ENCODE measurements at regions not wholly inside any gene's neighbourhood (a gene's known extent, or its start where the extent isn't known, plus 50 kb on each side); places are given as distances from the start of the nearest gene placed in this dataset.

DNA sequence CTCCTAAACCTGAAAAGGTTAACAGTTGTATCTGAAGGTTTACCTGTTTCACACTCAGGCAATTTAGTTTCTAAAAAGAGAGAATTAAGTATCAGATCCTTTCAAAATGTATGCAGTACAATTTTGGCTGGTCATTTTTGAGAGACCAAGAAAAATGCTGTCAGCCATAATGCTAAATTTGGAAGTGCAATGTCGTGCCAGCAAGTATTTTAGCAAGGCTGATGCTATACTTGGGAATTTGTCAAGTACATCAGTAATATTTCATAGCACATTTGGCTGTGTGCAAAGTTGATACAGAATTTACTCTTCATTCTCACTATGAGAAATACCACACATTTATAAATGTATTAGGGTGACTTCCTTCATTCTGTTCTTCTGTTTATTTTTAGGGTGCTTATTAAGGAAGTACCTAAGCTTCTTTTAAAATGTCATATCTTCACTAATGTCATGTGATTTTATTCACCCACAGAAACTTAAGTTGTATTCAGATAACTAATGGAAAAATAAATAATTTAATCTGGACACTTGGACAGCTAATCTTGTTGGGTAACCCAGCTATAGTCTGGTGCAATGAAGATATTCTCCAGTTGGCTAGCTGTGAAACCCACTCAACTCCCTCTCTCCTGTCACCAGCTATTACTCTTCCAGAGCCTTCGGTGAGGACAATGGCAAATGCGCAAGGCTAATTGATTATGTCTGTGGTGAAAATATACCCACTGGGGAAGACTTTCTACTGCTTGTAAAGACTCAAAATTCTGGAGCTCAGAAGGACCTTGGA, 84.2 kb upstream of the TLL1 start:
- no peaks in the 10 kb centered on the region for H3F3A ChIP-seq (ENCODE audit: insufficient read depth, low read length, poor library complexity, severe bottlenecking)
- no peak overlapping the region for H3K9ac ChIP-seq (ENCODE audit: low read length)
- TF ChIP-seq, protein P1, sequence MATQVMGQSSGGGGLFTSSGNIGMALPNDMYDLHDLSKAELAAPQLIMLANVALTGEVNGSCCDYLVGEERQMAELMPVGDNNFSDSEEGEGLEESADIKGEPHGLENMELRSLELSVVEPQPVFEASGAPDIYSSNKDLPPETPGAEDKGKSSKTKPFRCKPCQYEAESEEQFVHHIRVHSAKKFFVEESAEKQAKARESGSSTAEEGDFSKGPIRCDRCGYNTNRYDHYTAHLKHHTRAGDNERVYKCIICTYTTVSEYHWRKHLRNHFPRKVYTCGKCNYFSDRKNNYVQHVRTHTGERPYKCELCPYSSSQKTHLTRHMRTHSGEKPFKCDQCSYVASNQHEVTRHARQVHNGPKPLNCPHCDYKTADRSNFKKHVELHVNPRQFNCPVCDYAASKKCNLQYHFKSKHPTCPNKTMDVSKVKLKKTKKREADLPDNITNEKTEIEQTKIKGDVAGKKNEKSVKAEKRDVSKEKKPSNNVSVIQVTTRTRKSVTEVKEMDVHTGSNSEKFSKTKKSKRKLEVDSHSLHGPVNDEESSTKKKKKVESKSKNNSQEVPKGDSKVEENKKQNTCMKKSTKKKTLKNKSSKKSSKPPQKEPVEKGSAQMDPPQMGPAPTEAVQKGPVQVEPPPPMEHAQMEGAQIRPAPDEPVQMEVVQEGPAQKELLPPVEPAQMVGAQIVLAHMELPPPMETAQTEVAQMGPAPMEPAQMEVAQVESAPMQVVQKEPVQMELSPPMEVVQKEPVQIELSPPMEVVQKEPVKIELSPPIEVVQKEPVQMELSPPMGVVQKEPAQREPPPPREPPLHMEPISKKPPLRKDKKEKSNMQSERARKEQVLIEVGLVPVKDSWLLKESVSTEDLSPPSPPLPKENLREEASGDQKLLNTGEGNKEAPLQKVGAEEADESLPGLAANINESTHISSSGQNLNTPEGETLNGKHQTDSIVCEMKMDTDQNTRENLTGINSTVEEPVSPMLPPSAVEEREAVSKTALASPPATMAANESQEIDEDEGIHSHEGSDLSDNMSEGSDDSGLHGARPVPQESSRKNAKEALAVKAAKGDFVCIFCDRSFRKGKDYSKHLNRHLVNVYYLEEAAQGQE (IDR thresholded peaks at IDR 0.05; ENCODE audit: borderline replicate concordance) = no peak
- TF ChIP-seq, protein P2, sequence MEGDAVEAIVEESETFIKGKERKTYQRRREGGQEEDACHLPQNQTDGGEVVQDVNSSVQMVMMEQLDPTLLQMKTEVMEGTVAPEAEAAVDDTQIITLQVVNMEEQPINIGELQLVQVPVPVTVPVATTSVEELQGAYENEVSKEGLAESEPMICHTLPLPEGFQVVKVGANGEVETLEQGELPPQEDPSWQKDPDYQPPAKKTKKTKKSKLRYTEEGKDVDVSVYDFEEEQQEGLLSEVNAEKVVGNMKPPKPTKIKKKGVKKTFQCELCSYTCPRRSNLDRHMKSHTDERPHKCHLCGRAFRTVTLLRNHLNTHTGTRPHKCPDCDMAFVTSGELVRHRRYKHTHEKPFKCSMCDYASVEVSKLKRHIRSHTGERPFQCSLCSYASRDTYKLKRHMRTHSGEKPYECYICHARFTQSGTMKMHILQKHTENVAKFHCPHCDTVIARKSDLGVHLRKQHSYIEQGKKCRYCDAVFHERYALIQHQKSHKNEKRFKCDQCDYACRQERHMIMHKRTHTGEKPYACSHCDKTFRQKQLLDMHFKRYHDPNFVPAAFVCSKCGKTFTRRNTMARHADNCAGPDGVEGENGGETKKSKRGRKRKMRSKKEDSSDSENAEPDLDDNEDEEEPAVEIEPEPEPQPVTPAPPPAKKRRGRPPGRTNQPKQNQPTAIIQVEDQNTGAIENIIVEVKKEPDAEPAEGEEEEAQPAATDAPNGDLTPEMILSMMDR (IDR thresholded peaks at IDR 0.05; ENCODE audit: poor library complexity, severe bottlenecking) = no peak
- TF ChIP-seq EP300 (conservative IDR thresholded peaks at IDR 0.05; ENCODE audit: poor library complexity, severe bottlenecking) (no peak), POLR2AphosphoS5 (IDR thresholded peaks at IDR 0.05) (no peak), MXI1 (conservative IDR thresholded peaks at IDR 0.05; ENCODE audit: poor library complexity, severe bottlenecking) (no peak), SMC3 (conservative IDR thresholded peaks at IDR 0.05; ENCODE audit: poor library complexity) (no peak), EZH2 (IDR thresholded peaks at IDR 0.05; ENCODE audit: borderline replicate concordance, insufficient read depth, low read length, poor library complexity, severe bottlenecking) (no peak), TAF1 (IDR thresholded peaks at IDR 0.05; ENCODE audit: low read depth) (no peak), RAD21 (conservative IDR thresholded peaks at IDR 0.05) (no peak)
- H3K4me3 ChIP-seq (ENCODE audit: low read length) = no peak overlapping the region
- H4K20me1 ChIP-seq (ENCODE audit: insufficient read depth) = no peaks in the 10 kb centered on the region
- no peak overlapping the region for H3K4me2 ChIP-seq (ENCODE audit: low read length)
- no peak overlapping the region for H3K27ac ChIP-seq (ENCODE audit: low read length)
- H3K36me3 ChIP-seq (ENCODE audit: insufficient read depth, low read length) = no peaks in the 10 kb centered on the region
- no peaks in the 10 kb centered on the region for H3K9me3 ChIP-seq (ENCODE audit: low read length)
- H3K9me2 ChIP-seq (ENCODE audit: insufficient read depth, low read length) = no peaks in the 10 kb centered on the region
- no peaks in the 10 kb centered on the region for H3K79me2 ChIP-seq (replicated peaks; ENCODE audit: insufficient read depth, low read length)
- no peak overlapping the region for H2AFZ ChIP-seq (ENCODE audit: low read depth, low read length)
- no peaks in the 10 kb centered on the region for H3K27me3 ChIP-seq (ENCODE audit: insufficient read depth, low read depth, low read length)

DNA sequence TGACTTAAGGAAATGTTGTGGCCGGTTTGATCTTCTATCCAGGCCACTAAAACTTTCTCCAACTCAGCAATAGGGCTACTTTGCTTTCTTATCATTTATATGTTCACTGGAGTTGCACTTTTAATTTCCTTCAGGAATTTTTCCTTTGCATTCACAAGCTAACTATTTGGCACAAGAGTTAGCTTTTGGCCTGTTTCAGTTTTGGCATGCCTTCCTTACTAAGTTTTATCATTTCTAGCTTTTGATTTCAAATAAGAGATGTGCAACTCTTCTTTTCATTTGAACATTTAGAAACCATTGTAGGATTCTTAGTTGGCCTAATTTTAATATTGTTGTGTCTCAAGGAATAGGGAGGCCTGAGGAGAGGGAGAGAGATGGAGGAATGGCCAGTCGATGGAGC, 79.8 kb upstream of the TLL1 start:
- Histone ChIP-seq H3K36me3 (ENCODE audit: insufficient read depth, low read length) (no peaks in the 10 kb centered on the region), H3K4me2 (ENCODE audit: low read length) (no peak overlapping the region), H3K9me2 (ENCODE audit: insufficient read depth, low read length) (no peaks in the 10 kb centered on the region), H3K9ac (ENCODE audit: low read length) (no peak overlapping the region), H3K27me3 (ENCODE audit: insufficient read depth, low read depth, low read length) (no peaks in the 10 kb centered on the region), H3K9me3 (ENCODE audit: low read length) (no peaks in the 10 kb centered on the region), H3K27ac (ENCODE audit: low read length) (no peak overlapping the region), H3F3A (ENCODE audit: insufficient read depth, low read length, poor library complexity, severe bottlenecking) (no peaks in the 10 kb centered on the region), H3K79me2 (replicated peaks; ENCODE audit: insufficient read depth, low read length) (no peaks in the 10 kb centered on the region), H4K20me1 (ENCODE audit: insufficient read depth) (no peaks in the 10 kb centered on the region), H3K4me3 (ENCODE audit: low read length) (no peak overlapping the region), H2AFZ (ENCODE audit: low read depth, low read length) (no peak overlapping the region)
- TF ChIP-seq, protein P1 (IDR thresholded peaks at IDR 0.05; ENCODE audit: borderline replicate concordance) = no peak
- TF ChIP-seq, protein P2 (IDR thresholded peaks at IDR 0.05; ENCODE audit: poor library complexity, severe bottlenecking) = no peak
- TF ChIP-seq EP300 (conservative IDR thresholded peaks at IDR 0.05; ENCODE audit: poor library complexity, severe bottlenecking) (no peak), TAF1 (IDR thresholded peaks at IDR 0.05; ENCODE audit: low read depth) (no peak), SMC3 (conservative IDR thresholded peaks at IDR 0.05; ENCODE audit: poor library complexity) (no peak), RAD21 (conservative IDR thresholded peaks at IDR 0.05) (no peak), EZH2 (IDR thresholded peaks at IDR 0.05; ENCODE audit: borderline replicate concordance, insufficient read depth, low read length, poor library complexity, severe bottlenecking) (no peak), MXI1 (conservative IDR thresholded peaks at IDR 0.05; ENCODE audit: poor library complexity, severe bottlenecking) (no peak), POLR2AphosphoS5 (IDR thresholded peaks at IDR 0.05) (no peak)
